HG02798 (cell line): ENCODE measurements at regions not wholly inside any gene's neighbourhood (a gene's known extent, or its start where the extent isn't known, plus 50 kb on each side); places are given as distances from the start of the nearest gene placed in this dataset.
A peak's percentile ranks its signal among the peaks of the same experiment; 100 is the strongest.
"Not testable (repeated sequence)": the region's sequence is repeated elsewhere in the genome, so short reads cannot be mapped to it uniquely, and the experiment has no call there.

Experiments used
- ATAC-seq: cut with Tn5 transposase; IDR thresholded peaks from one replicate; pipeline ENCODE4 v1.9.1; 2021; ENCODE audit warnings: mild to moderate bottlenecking; ENCODE audit not compliant: unreplicated experiment, poor library complexity

GRCh38 chr1:101408212-101409042, 171.6 kb downstream of the S1PR1 start:
- peak; percentile 11 for ATAC-seq

- ATAC-seq, result no peak
Observed at GRCh38 chr1:101409102-101409501, 172.3 kb downstream of the S1PR1 start.

- peak; percentile 43 for ATAC-seq
Observed at GRCh38 chr1:101410048-101410878, 173.4 kb downstream of the S1PR1 start.

- no peak for ATAC-seq
Observed at GRCh38 chr1:101420406-101420805, 183.6 kb downstream of the S1PR1 start.

- not testable (repeated sequence) for ATAC-seq
Observed at GRCh38 chr1:101428083-101428482, 191.3 kb downstream of the S1PR1 start.

- no peak for ATAC-seq
Observed at GRCh38 chr1:101428562-101428961, 191.7 kb downstream of the S1PR1 start.

- ATAC-seq, result no peak
Observed at GRCh38 chr1:101431956-101432510, 195.2 kb downstream of the S1PR1 start.

- peak; percentile 65 for ATAC-seq
Observed at GRCh38 chr1:101435831-101436511, 199.2 kb downstream of the S1PR1 start.

GRCh38 chr1:101437800-101438199, 201.0 kb downstream of the S1PR1 start:
- no peak for ATAC-seq

GRCh38 chr1:101438359-101438758, 201.5 kb downstream of the S1PR1 start:
- ATAC-seq, result peak; percentile 66

GRCh38 chr1:101440485-101440884, 203.7 kb downstream of the S1PR1 start:
- ATAC-seq, result no peak

- no peak for ATAC-seq
Observed at GRCh38 chr1:101444381-101444780, 207.6 kb downstream of the S1PR1 start.

GRCh38 chr1:101444873-101445618, 208.2 kb downstream of the S1PR1 start:
- ATAC-seq, result no peak

- no peak for ATAC-seq
Observed at GRCh38 chr1:101448018-101448417, 211.2 kb downstream of the S1PR1 start.

- not testable (repeated sequence) for ATAC-seq
Observed at GRCh38 chr1:101450691-101451090, 213.9 kb downstream of the S1PR1 start.

- peak; percentile 77 for ATAC-seq
Observed at GRCh38 chr1:101451888-101452287, 215.1 kb downstream of the S1PR1 start.

GRCh38 chr1:101452825-101453224, 216.0 kb downstream of the S1PR1 start:
- no peak for ATAC-seq

GRCh38 chr1:101453844-101454243, 217.0 kb downstream of the S1PR1 start:
- ATAC-seq, result peak; percentile 56

- no peak for ATAC-seq
Observed at GRCh38 chr1:101455166-101455565, 218.3 kb downstream of the S1PR1 start.

GRCh38 chr1:101460739-101461138, 223.9 kb downstream of the S1PR1 start:
- no peak for ATAC-seq
